ENCODE measurements at regions not wholly inside any gene's neighbourhood (a gene's known extent, or its start where the extent isn't known, plus 50 kb on each side); places are given as distances from the start of the nearest gene placed in this dataset.

GRCh38 chr11:70876685-70877084 is 375.7 kb downstream of the SHANK2 start:
- TF ChIP-seq ZNF263 (CRISPR knock-in tag; IDR thresholded peaks at IDR 0.05) (no peak), POLR2AphosphoS5 (IDR thresholded peaks at IDR 0.05; ENCODE audit: low read depth, low read length) (no peak), FOXK2 (IDR thresholded peaks at IDR 0.05) (no peak), ARID2 (CRISPR knock-in tag; IDR thresholded peaks at IDR 0.05; ENCODE audit: borderline replicate concordance) (no peak), ATF7 (IDR thresholded peaks at IDR 0.05) (no peak), ATF7 (CRISPR knock-in tag; IDR thresholded peaks at IDR 0.05) (no peak), SMAD3 (CRISPR knock-in tag; IDR thresholded peaks at IDR 0.05) (no peak), ZNF335 (CRISPR knock-in tag; IDR thresholded peaks at IDR 0.05) (no peak), SAP130 (CRISPR knock-in tag; IDR thresholded peaks at IDR 0.05; ENCODE audit: low read depth) (no peak), GLI4 (CRISPR knock-in tag; IDR thresholded peaks at IDR 0.05; ENCODE audit: borderline replicate concordance) (no peak)
